Activated naive CD8-positive, alpha-beta T cell treated with anti-CD3 and anti-CD28 coated beads, Interleukin-2, amount 10 ng/mL, durations not matched to agents 7 days and 5 days (primary cell): ENCODE measurements at regions not wholly inside any gene's neighbourhood (a gene's known extent, or its start where the extent isn't known, plus 50 kb on each side); places are given as distances from the start of the nearest gene placed in this dataset.

Experiments
- ATAC-seq: fragments of 150-1000 bp; cut with Tn5 transposase; one replicate; pipeline ENCODE4 v1.10.0; 2021; ENCODE audit warnings: low read depth, moderate library complexity
- POLR2A ChIA-PET: fragments of 350-600 bp; sonication (Branson Sonifier 250); formaldehyde crosslinking; loops from one replicate; lab custom pipeline; 2021; ENCODE audit warnings: antibody characterized with exemption; lab: Charles Lee
- DNase-seq: peaks from one replicate; pipeline ENCODE4 v3.0.0; 2021
- H3K27ac Mint-ChIP-seq: one replicate; pipeline ENCODE4 v1.8.0; 2022; ENCODE audit warnings: mild to moderate bottlenecking, mixed read lengths
- H3K27me3 Mint-ChIP-seq: one replicate; pipeline ENCODE4 v1.8.0; 2022; ENCODE audit warnings: mild to moderate bottlenecking, moderate library complexity, mixed read lengths
- H3K36me3 Mint-ChIP-seq: one replicate; pipeline ENCODE4 v1.8.0; 2021; ENCODE audit warnings: mild to moderate bottlenecking, mixed read lengths
- H3K4me1 Mint-ChIP-seq: one replicate; pipeline ENCODE4 v1.8.0; 2021; ENCODE audit warnings: mixed read lengths
- H3K4me3 Mint-ChIP-seq: one replicate; pipeline ENCODE4 v1.8.0; 2022; ENCODE audit warnings: mild to moderate bottlenecking, moderate library complexity, mixed read lengths
- H3K9me3 Mint-ChIP-seq: one replicate; pipeline ENCODE4 v1.8.0; 2021; ENCODE audit warnings: mixed read lengths

GRCh38 chr5:74576941-74577456 is 63.5 kb downstream of the ENC1 start:
- Mint-ChIP-seq H3K4me1 (peaks cover 25% of the 10 kb centered on the region), H3K27me3 (peaks cover 2% of the 10 kb centered on the region), H3K4me3 (peak overlapping the region; percentile 76), H3K9me3 (no peaks in the 10 kb centered on the region), H3K27ac (peak overlapping the region; percentile 87), H3K36me3 (no peaks in the 10 kb centered on the region)
- DNase-seq (no peak), ATAC-seq (peak; percentile 67)
- POLR2A ChIA-PET: no interaction called here

GRCh38 chr5:74575741-74576538 is 64.6 kb downstream of the ENC1 start:
- Mint-ChIP-seq H3K4me3 (peak overlapping the region; percentile 40), H3K27ac (peak overlapping the region; percentile 63), H3K4me1 (peaks cover 25% of the 10 kb centered on the region), H3K36me3 (no peaks in the 10 kb centered on the region), H3K27me3 (peaks cover 7% of the 10 kb centered on the region), H3K9me3 (no peaks in the 10 kb centered on the region)
- POLR2A ChIA-PET: no interaction called here
- DNase-seq (no peak), ATAC-seq (no peak)

GRCh38 chr5:74570250-74570649 is 70.3 kb downstream of the ENC1 start:
- no peak overlapping the region for H3K27ac Mint-ChIP-seq
- no peak overlapping the region for H3K4me3 Mint-ChIP-seq
- POLR2A ChIA-PET: no interaction called here
- ATAC-seq: no peak
- no peaks in the 10 kb centered on the region for H3K36me3 Mint-ChIP-seq
- H3K27me3 Mint-ChIP-seq: peaks cover 14% of the 10 kb centered on the region
- no peak for DNase-seq
- H3K9me3 Mint-ChIP-seq: peaks cover 2% of the 10 kb centered on the region
- no peaks in the 10 kb centered on the region for H3K4me1 Mint-ChIP-seq

- Mint-ChIP-seq H3K36me3 (no peaks in the 10 kb centered on the region), H3K27me3 (peaks cover 17% of the 10 kb centered on the region), H3K9me3 (peaks cover 2% of the 10 kb centered on the region), H3K27ac (no peak overlapping the region), H3K4me3 (no peak overlapping the region), H3K4me1 (no peaks in the 10 kb centered on the region)
- no peak for ATAC-seq
- POLR2A ChIA-PET: no interaction called here
- no peak for DNase-seq
These were observed 73.0 kb downstream of the ENC1 start for GRCh38 chr5:74567411-74567995.

GRCh38 chr5:74562122-74562521 is 78.4 kb downstream of the ENC1 start:
- H3K36me3 Mint-ChIP-seq: no peaks in the 10 kb centered on the region
- DNase-seq (no peak), ATAC-seq (no peak)
- H3K27ac Mint-ChIP-seq: no peak overlapping the region
- H3K4me3 Mint-ChIP-seq: no peak overlapping the region
- peaks cover 3% of the 10 kb centered on the region for H3K27me3 Mint-ChIP-seq
- H3K4me1 Mint-ChIP-seq: no peaks in the 10 kb centered on the region
- POLR2A ChIA-PET: no interaction called here
- no peaks in the 10 kb centered on the region for H3K9me3 Mint-ChIP-seq

- no peaks in the 10 kb centered on the region for H3K36me3 Mint-ChIP-seq
- no peaks in the 10 kb centered on the region for H3K4me1 Mint-ChIP-seq
- peaks cover 5% of the 10 kb centered on the region for H3K27me3 Mint-ChIP-seq
- H3K27ac Mint-ChIP-seq: no peak overlapping the region
- POLR2A ChIA-PET: no interaction called here
- no peak overlapping the region for H3K4me3 Mint-ChIP-seq
- no peak for ATAC-seq
- no peak for DNase-seq
- H3K9me3 Mint-ChIP-seq: no peaks in the 10 kb centered on the region
These were observed 80.3 kb downstream of the ENC1 start for GRCh38 chr5:74560245-74560644.

- POLR2A ChIA-PET: no interaction called here
- H3K9me3 Mint-ChIP-seq: peaks cover 3% of the 10 kb centered on the region
- no peaks in the 10 kb centered on the region for H3K36me3 Mint-ChIP-seq
- H3K27ac Mint-ChIP-seq: no peak overlapping the region
- H3K27me3 Mint-ChIP-seq: peaks cover 5% of the 10 kb centered on the region
- no peak for ATAC-seq
- DNase-seq: no peak
- no peak overlapping the region for H3K4me3 Mint-ChIP-seq
- no peaks in the 10 kb centered on the region for H3K4me1 Mint-ChIP-seq
These were observed 83.6 kb downstream of the ENC1 start for GRCh38 chr5:74556631-74557595.

- no peaks in the 10 kb centered on the region for H3K36me3 Mint-ChIP-seq
- peaks cover 3% of the 10 kb centered on the region for H3K9me3 Mint-ChIP-seq
- H3K27ac Mint-ChIP-seq: no peak overlapping the region
- DNase-seq (no peak), ATAC-seq (no peak)
- no peak overlapping the region for H3K4me3 Mint-ChIP-seq
- H3K4me1 Mint-ChIP-seq: no peaks in the 10 kb centered on the region
- peaks cover 5% of the 10 kb centered on the region for H3K27me3 Mint-ChIP-seq
- POLR2A ChIA-PET: no interaction called here
These were observed 84.5 kb downstream of the ENC1 start for GRCh38 chr5:74556006-74556405.

- ATAC-seq (no peak), DNase-seq (no peak)
- POLR2A ChIA-PET: no interaction called here
- no peaks in the 10 kb centered on the region for H3K4me1 Mint-ChIP-seq
- peaks cover 5% of the 10 kb centered on the region for H3K27me3 Mint-ChIP-seq
- no peak overlapping the region for H3K27ac Mint-ChIP-seq
- no peak overlapping the region for H3K4me3 Mint-ChIP-seq
- H3K9me3 Mint-ChIP-seq: peaks cover 3% of the 10 kb centered on the region
- no peaks in the 10 kb centered on the region for H3K36me3 Mint-ChIP-seq
These were observed 88.4 kb downstream of the ENC1 start for GRCh38 chr5:74552101-74552500.

GRCh38 chr5:74550927-74551326 is 89.6 kb downstream of the ENC1 start:
- POLR2A ChIA-PET: no interaction called here
- H3K4me1 Mint-ChIP-seq: no peaks in the 10 kb centered on the region
- ATAC-seq: no peak
- H3K4me3 Mint-ChIP-seq: no peak overlapping the region
- no peak overlapping the region for H3K27ac Mint-ChIP-seq
- no peak for DNase-seq
- peaks cover 5% of the 10 kb centered on the region for H3K27me3 Mint-ChIP-seq
- H3K36me3 Mint-ChIP-seq: no peaks in the 10 kb centered on the region
- peaks cover 3% of the 10 kb centered on the region for H3K9me3 Mint-ChIP-seq

- Mint-ChIP-seq H3K4me3 (no peak overlapping the region), H3K27ac (no peak overlapping the region), H3K4me1 (no peaks in the 10 kb centered on the region), H3K36me3 (no peaks in the 10 kb centered on the region), H3K27me3 (peaks cover 3% of the 10 kb centered on the region), H3K9me3 (no peaks in the 10 kb centered on the region)
- ATAC-seq (no peak), DNase-seq (no peak)
- POLR2A ChIA-PET: no interaction called here
These were observed 91.1 kb downstream of the ENC1 start for GRCh38 chr5:74549384-74549783.

GRCh38 chr5:74546796-74547195 is 93.7 kb downstream of the ENC1 start:
- no peak for ATAC-seq
- POLR2A ChIA-PET: no interaction called here

GRCh38 chr5:74544811-74545210 is 95.7 kb downstream of the ENC1 start:
- ATAC-seq (no peak), DNase-seq (no peak)
- Mint-ChIP-seq H3K4me1 (no peaks in the 10 kb centered on the region), H3K36me3 (no peaks in the 10 kb centered on the region), H3K9me3 (no peaks in the 10 kb centered on the region), H3K27me3 (peaks cover 5% of the 10 kb centered on the region), H3K4me3 (no peak overlapping the region), H3K27ac (no peak overlapping the region)
- POLR2A ChIA-PET: no interaction called here

More at GRCh38 chr5:74546796-74547195, 93.7 kb downstream of the ENC1 start:
- H3K27ac Mint-ChIP-seq: no peak overlapping the region
- H3K4me1 Mint-ChIP-seq: no peaks in the 10 kb centered on the region
- DNase-seq: no peak
- H3K9me3 Mint-ChIP-seq: no peaks in the 10 kb centered on the region
- no peaks in the 10 kb centered on the region for H3K36me3 Mint-ChIP-seq
- H3K4me3 Mint-ChIP-seq: no peak overlapping the region
- H3K27me3 Mint-ChIP-seq: peaks cover 5% of the 10 kb centered on the region
